ENCODE measurements at regions not wholly inside any gene's neighbourhood (a gene's known extent, or its start where the extent isn't known, plus 50 kb on each side); places are given as distances from the start of the nearest gene placed in this dataset.

DNA sequence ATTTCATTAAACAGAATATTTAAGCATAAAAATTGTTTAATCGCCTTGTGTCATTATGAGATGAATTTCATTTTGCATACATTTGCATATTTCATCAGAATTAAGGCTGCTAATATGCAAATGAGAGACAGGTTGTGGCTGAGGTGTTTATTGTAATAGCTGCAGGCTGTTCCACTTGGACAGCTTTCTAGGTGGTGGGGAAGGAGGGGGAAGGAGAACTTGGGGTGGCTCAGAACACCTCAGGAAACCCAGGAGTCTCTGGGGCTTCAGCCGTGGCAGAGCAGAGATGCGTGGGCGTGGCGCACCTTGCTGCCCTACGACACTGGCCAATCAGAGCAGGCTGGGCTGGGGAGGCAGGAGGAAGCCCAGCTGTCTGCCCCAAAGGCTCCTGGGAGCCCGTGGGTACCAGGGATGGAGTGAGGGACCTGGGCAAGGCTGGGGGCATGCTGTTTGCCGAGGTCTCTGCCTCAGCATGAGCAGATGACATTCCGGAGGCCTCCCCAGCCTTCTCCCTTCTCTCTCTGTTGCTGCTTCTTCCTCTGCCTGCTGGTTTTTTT, 542.9 kb downstream of the MN1 start:
- WGBS, 2 donors, result 53 to 55% methylated on average over 9 of the region's 9 CpGs
- no peak overlapping the region for H3K4me3 ChIP-seq
- H3K4me1 ChIP-seq (ENCODE audit: control insufficient read depth in 5 of 5, insufficient read depth in 5 of 5, low read length in 5 of 5), result peaks cover 0 to 1% (median 0%) of the 10 kb centered on the region in 5 donors
- no peaks in the 10 kb centered on the region for H3K36me3 ChIP-seq (ENCODE audit: control insufficient read depth in 4 of 4, insufficient read depth in 4 of 4, low read length in 4 of 4)
- DNase-seq, result no peak
- H3K27ac ChIP-seq (ENCODE audit: low read depth in 1 of 2, low read length in 1 of 2), result no peak overlapping the region
- ATAC-seq (ENCODE audit: insufficient read depth, low FRiP score), result no peak
- TF ChIP-seq, protein P1, sequence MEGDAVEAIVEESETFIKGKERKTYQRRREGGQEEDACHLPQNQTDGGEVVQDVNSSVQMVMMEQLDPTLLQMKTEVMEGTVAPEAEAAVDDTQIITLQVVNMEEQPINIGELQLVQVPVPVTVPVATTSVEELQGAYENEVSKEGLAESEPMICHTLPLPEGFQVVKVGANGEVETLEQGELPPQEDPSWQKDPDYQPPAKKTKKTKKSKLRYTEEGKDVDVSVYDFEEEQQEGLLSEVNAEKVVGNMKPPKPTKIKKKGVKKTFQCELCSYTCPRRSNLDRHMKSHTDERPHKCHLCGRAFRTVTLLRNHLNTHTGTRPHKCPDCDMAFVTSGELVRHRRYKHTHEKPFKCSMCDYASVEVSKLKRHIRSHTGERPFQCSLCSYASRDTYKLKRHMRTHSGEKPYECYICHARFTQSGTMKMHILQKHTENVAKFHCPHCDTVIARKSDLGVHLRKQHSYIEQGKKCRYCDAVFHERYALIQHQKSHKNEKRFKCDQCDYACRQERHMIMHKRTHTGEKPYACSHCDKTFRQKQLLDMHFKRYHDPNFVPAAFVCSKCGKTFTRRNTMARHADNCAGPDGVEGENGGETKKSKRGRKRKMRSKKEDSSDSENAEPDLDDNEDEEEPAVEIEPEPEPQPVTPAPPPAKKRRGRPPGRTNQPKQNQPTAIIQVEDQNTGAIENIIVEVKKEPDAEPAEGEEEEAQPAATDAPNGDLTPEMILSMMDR (IDR thresholded peaks at IDR 0.05; ENCODE audit: control extremely low read depth, extremely low read depth), result no peak
- H3K27me3 ChIP-seq (ENCODE audit: control insufficient read depth in 3 of 3, insufficient read depth in 3 of 3, low read length in 2 of 3), result no peaks in the 10 kb centered on the region
- H3K9me3 ChIP-seq (ENCODE audit: control insufficient read depth in 4 of 4, insufficient read depth in 3 of 4, low read length in 3 of 4), result peaks cover 0 to 9% (median 7%) of the 10 kb centered on the region in 4 donors
- no peak overlapping the region for H3K9ac ChIP-seq (ENCODE audit: insufficient read depth in 1 of 2, low read length in 2 of 2)

DNA sequence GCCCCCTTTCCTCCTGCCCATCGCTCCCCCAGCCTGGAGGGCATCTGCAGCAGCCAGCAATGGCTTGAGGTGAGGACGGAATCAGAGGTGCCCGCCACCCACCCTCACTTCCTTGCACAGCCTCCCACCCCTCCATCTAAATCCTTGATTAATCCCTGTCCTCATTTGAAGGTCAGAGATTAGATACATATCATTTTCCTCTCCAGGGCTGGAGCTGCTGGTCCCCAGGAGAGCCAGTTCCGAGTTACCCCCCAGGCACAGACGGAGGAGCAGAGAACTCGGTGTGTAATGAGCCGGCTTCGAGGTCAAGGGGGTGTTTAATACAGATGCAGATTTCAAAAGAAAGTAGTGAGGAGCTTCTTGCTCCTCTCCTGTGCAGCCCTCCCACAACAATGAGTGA, 542.1 kb downstream of the MN1 start:
- H3K27me3 ChIP-seq (ENCODE audit: control insufficient read depth in 3 of 3, insufficient read depth in 3 of 3, low read length in 2 of 3), result no peaks in the 10 kb centered on the region
- no peak overlapping the region for H3K27ac ChIP-seq (ENCODE audit: low read depth in 1 of 2, low read length in 1 of 2)
- TF ChIP-seq, protein P1 (IDR thresholded peaks at IDR 0.05; ENCODE audit: control extremely low read depth, extremely low read depth), result no peak
- DNase-seq, result no peak
- H3K4me3 ChIP-seq, result no peak overlapping the region
- ATAC-seq (ENCODE audit: insufficient read depth, low FRiP score), result no peak
- H3K9ac ChIP-seq (ENCODE audit: insufficient read depth in 1 of 2, low read length in 2 of 2), result no peak overlapping the region
- no peaks in the 10 kb centered on the region for H3K36me3 ChIP-seq (ENCODE audit: control insufficient read depth in 4 of 4, insufficient read depth in 4 of 4, low read length in 4 of 4)
- peaks cover 0 to 9% (median 7%) of the 10 kb centered on the region in 4 donors for H3K9me3 ChIP-seq (ENCODE audit: control insufficient read depth in 4 of 4, insufficient read depth in 3 of 4, low read length in 3 of 4)
- 61 to 63% methylated on average over 8 of the region's 8 CpGs for WGBS, 2 donors
- peaks cover 0 to 1% (median 0%) of the 10 kb centered on the region in 5 donors for H3K4me1 ChIP-seq (ENCODE audit: control insufficient read depth in 5 of 5, insufficient read depth in 5 of 5, low read length in 5 of 5)

DNA sequence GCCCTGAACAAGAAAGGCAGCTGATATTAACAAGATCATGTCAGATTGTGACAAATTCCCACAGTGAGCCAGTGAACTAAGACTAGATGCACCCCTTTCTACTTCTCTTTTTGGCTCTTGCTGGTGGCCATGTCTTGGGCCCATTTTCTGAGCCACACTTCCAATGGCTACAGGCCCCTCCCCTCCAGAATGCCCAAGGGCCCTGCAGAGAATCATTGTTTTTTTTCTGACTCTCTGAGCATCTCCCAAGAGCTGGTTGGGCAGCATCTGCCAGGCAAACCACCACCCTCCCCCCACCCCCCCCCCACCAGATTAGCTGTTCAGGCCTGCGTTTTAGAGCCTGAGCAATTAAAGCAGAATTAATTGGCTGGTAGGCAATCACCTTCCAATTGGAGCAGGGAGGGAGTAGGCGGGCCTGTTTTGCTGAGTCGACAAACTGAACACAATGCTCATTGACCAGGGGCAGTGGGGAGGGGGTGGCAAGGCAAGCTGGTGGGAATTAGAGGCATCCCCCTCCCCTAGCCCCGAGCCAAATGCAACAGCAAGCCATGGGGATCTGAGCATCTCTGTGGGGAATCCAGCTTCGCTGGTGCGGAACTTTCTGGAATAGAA, 541.4 kb downstream of the MN1 start:
- TF ChIP-seq, protein P1 (IDR thresholded peaks at IDR 0.05; ENCODE audit: control extremely low read depth, extremely low read depth), result no peak
- no peak overlapping the region for H3K4me3 ChIP-seq
- H3K27ac ChIP-seq (ENCODE audit: low read depth in 1 of 2, low read length in 1 of 2), result no peak overlapping the region
- ATAC-seq (ENCODE audit: insufficient read depth, low FRiP score), result no peak
- no peak for DNase-seq
- H3K9me3 ChIP-seq (ENCODE audit: control insufficient read depth in 4 of 4, insufficient read depth in 3 of 4, low read length in 3 of 4), result peaks cover 0 to 7% (median 6%) of the 10 kb centered on the region in 4 donors
- H3K4me1 ChIP-seq (ENCODE audit: control insufficient read depth in 5 of 5, insufficient read depth in 5 of 5, low read length in 5 of 5), result peaks cover 0 to 1% (median 0%) of the 10 kb centered on the region in 5 donors
- no peaks in the 10 kb centered on the region for H3K36me3 ChIP-seq (ENCODE audit: control insufficient read depth in 4 of 4, insufficient read depth in 4 of 4, low read length in 4 of 4)
- WGBS, 2 donors, result 63 to 71% methylated on average over 6 of the region's 6 CpGs
- H3K9ac ChIP-seq (ENCODE audit: insufficient read depth in 1 of 2, low read length in 2 of 2), result no peak overlapping the region
- H3K27me3 ChIP-seq (ENCODE audit: control insufficient read depth in 3 of 3, insufficient read depth in 3 of 3, low read length in 2 of 3), result no peaks in the 10 kb centered on the region

All from lung (tissue), 11 donors.